DOHH2 (cell line): ENCODE measurements at regions not wholly inside any gene's neighbourhood (a gene's known extent, or its start where the extent isn't known, plus 50 kb on each side); places are given as distances from the start of the nearest gene placed in this dataset.

Experiments
- EZH2phosphoT487 ChIP-seq: fragments of 200-600 bp; sonication (generic); IDR thresholded peaks from 2 replicates; pipeline ENCODE4 v1.6.1; 2017; ENCODE audit warnings: borderline replicate concordance, mild to moderate bottlenecking, antibody characterized with exemption, low read length, moderate library complexity, mixed read lengths
- TF ChIP-seq, protein P1 (sequence below): fragments of 200-600 bp; sonication (generic); IDR thresholded peaks from one replicate; pipeline ENCODE4 v1.5.1; 2014; ENCODE audit warnings: antibody characterized with exemption, mild to moderate bottlenecking, low read depth, low read length; ENCODE audit not compliant: poor library complexity, severe bottlenecking

DNA sequence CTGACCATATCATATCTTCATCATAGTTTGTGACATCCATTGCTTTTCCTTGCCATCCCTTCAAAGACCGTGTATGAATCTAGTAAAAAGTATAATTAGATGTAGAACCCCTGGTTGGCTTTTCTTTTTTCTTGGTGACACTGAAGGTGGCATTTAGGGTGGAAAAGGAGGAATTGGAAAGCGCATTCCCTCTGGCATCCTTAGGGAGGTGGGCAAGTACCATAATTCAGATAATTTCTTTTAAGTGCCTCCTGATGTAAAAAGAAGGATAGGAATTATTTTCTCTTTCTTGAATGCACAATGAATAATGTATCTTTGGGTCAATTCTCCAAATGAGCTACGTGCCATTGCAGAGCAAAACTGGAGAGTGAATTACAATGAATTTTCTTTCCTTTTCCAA is 73.2 kb upstream of the SMARCA2 start:
- TF ChIP-seq, protein P1, sequence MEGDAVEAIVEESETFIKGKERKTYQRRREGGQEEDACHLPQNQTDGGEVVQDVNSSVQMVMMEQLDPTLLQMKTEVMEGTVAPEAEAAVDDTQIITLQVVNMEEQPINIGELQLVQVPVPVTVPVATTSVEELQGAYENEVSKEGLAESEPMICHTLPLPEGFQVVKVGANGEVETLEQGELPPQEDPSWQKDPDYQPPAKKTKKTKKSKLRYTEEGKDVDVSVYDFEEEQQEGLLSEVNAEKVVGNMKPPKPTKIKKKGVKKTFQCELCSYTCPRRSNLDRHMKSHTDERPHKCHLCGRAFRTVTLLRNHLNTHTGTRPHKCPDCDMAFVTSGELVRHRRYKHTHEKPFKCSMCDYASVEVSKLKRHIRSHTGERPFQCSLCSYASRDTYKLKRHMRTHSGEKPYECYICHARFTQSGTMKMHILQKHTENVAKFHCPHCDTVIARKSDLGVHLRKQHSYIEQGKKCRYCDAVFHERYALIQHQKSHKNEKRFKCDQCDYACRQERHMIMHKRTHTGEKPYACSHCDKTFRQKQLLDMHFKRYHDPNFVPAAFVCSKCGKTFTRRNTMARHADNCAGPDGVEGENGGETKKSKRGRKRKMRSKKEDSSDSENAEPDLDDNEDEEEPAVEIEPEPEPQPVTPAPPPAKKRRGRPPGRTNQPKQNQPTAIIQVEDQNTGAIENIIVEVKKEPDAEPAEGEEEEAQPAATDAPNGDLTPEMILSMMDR, result no peak
- TF ChIP-seq EZH2phosphoT487, result no peak
